ENCODE measurements at regions not wholly inside any gene's neighbourhood (a gene's known extent, or its start where the extent isn't known, plus 50 kb on each side); places are given as distances from the start of the nearest gene placed in this dataset.

GRCh38 chr3:68059628-68060152 is 405.3 kb upstream of the SUCLG2 start:
- TF ChIP-seq, protein P1, sequence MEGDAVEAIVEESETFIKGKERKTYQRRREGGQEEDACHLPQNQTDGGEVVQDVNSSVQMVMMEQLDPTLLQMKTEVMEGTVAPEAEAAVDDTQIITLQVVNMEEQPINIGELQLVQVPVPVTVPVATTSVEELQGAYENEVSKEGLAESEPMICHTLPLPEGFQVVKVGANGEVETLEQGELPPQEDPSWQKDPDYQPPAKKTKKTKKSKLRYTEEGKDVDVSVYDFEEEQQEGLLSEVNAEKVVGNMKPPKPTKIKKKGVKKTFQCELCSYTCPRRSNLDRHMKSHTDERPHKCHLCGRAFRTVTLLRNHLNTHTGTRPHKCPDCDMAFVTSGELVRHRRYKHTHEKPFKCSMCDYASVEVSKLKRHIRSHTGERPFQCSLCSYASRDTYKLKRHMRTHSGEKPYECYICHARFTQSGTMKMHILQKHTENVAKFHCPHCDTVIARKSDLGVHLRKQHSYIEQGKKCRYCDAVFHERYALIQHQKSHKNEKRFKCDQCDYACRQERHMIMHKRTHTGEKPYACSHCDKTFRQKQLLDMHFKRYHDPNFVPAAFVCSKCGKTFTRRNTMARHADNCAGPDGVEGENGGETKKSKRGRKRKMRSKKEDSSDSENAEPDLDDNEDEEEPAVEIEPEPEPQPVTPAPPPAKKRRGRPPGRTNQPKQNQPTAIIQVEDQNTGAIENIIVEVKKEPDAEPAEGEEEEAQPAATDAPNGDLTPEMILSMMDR (IDR thresholded peaks at IDR 0.05; ENCODE audit: extremely low read depth in 1 of 2, insufficient read depth in 1 of 2, low read depth in 1 of 2, low read length in 2 of 2), result no peak
- TF ChIP-seq POLR2AphosphoS5 (IDR thresholded peaks at IDR 0.05; ENCODE audit: insufficient read depth, low read depth, low read length) (no peak), POLR2A (IDR thresholded peaks at IDR 0.05; ENCODE audit: low read depth, low read length) (no peak), MYC (IDR thresholded peaks at IDR 0.05; ENCODE audit: low read depth, low read length) (no peak), FOS (IDR thresholded peaks at IDR 0.05; ENCODE audit: borderline replicate concordance, insufficient read depth, low read length) (no peak), EZH2 (IDR thresholded peaks at IDR 0.05; ENCODE audit: borderline replicate concordance, low read depth, low read length, severe bottlenecking) (no peak), JUN (IDR thresholded peaks at IDR 0.05; ENCODE audit: borderline replicate concordance, insufficient read depth, insufficient read length, low read depth) (no peak), GATA2 (IDR thresholded peaks at IDR 0.05; ENCODE audit: insufficient read depth, insufficient read length, low read depth, low read length) (no peak)

Measured in endothelial cell of umbilical vein (primary cell).